Umbilical cord (tissue), 1 donor: ENCODE measurements at regions not wholly inside any gene's neighbourhood (a gene's known extent, or its start where the extent isn't known, plus 50 kb on each side); places are given as distances from the start of the nearest gene placed in this dataset.
"Not testable (repeated sequence)": the region's sequence is repeated elsewhere in the genome, so short reads cannot be mapped to it uniquely, and the experiment has no call there.

Source experiments
- DNase-seq: peaks from one replicate; pipeline ENCODE4 v3.0.0-alpha.2; 2015; ENCODE audit warnings: low spot score

- no peak for DNase-seq
Observed at GRCh38 chrX:114095789-114096188, 488.1 kb upstream of the HTR2C start.

- no peak for DNase-seq
Observed at GRCh38 chrX:114087543-114087942, 496.3 kb upstream of the HTR2C start.

GRCh38 chrX:114077773-114078172 lies 506.1 kb upstream of the HTR2C start:
- DNase-seq: no peak

DNA sequence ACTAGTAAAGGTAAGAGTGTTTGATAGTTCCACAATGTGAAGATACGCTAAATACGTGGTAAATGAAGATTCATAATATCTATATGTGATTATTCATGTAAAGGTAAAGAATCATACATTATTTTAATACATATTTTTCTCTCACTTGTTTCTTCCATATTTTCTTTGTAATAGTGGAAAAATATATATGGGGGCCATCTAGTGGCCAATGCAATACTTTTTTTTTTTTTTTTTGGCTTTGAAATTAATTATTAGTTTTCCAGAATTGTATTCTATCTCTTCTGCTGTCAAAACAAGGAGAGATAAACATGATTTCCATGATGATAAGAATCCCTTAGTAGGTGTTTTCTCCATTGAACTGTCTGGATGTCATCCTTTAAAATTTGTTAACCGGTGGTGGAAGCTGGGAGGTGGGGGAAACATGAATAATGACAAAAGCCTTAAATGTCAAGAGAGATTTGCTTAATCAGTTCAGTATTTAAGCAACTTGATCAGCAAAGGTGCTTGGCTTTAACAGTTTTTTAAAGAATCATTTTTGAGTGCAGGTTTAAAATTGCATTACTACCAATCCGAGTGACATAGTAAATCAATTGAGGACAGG lies 508.7 kb upstream of the HTR2C start:
- no peak for DNase-seq

GRCh38 chrX:114073926-114074325 lies 510.0 kb upstream of the HTR2C start:
- DNase-seq: no peak

GRCh38 chrX:114071412-114071811 lies 512.5 kb upstream of the HTR2C start:
- DNase-seq: no peak

- DNase-seq: no peak
Observed at GRCh38 chrX:114065577-114066223, 518.2 kb upstream of the HTR2C start.

DNA sequence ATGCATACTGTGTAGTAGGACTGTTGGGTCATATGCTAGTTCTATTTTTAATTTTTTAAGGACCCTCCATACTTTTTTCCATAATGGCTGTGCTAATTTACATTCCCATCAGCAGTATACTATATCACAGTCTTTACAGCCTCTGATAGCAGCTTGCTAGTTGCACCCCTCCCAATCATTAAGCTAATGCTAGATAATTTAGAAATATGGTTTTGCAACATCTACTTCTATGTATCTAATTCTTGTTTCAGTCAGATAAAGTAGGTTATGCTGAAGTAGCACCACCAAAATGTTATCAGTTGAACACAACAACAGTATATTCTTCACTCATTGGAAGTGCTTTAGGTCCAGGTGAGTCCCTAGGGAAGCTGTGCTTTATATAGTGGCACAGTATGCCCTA lies 522.7 kb upstream of the HTR2C start:
- no peak for DNase-seq

GRCh38 chrX:114058988-114059418 lies 524.9 kb upstream of the HTR2C start:
- no peak for DNase-seq

DNA sequence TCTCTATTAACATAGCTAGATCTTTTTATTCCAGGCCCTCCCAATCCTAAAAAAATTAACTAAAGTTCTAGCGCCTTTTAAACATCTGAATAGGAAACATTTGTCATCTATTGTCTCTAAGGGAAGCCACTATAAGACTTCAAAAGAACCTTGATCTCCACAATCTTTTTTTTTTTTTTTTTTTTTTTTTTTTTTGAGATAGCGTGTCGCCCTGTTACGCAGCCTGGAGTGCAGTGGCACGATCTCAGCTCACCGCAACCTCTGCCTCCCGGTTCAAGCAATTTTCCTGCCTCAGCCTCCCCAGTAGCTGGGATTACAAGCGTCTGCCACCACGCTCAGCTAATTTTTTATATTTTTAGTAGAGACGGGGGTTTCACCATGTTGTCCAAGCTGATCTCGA lies 526.5 kb upstream of the HTR2C start:
- DNase-seq: not testable (repeated sequence)

- no peak for DNase-seq
Observed at GRCh38 chrX:114051667-114052315, 532.1 kb upstream of the HTR2C start.

- DNase-seq: no peak
Observed at GRCh38 chrX:114050075-114050796, 533.6 kb upstream of the HTR2C start.

- DNase-seq: no peak
Observed at GRCh38 chrX:114049063-114049462, 534.8 kb upstream of the HTR2C start.

DNA sequence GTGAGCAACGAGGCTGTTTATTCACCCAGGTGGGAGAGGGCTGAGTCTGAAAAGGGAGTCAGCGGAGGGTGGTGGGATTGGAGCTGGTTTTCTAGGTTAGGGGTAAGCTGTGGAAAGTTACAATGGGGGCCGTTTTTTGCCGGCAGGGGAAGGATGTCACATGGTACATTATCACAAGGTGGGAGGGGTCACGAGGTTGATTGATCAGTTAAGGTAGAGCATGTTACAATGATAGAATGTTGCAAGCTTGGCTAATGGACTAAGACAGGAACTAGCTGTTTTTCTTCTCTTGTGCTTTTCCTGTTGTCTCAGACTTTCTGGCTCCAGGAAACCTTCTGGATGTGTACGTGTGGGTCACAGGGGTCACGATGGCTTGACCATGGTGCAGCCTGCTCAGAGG lies 536.3 kb upstream of the HTR2C start:
- no peak for DNase-seq

GRCh38 chrX:114046695-114047279 lies 537.1 kb upstream of the HTR2C start:
- DNase-seq: no peak

DNA sequence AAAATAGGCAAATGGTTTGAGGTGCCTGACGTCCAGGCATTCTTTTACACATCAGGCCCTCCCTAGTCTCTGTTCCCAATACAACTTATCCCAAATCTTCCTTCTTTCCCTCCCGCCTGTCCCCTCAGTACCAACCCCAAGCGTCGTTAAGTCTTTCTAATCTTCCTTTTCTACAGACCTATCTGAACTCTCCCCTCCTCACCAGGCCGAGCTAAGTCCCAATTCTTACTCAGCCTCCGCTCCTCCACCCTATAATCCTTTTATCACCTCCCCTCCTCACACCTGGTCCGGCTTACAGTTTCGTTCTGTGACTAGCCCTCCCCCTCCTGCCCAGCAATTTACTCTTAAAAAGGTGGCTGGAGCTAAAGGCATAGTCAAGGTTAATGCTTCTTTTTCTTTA lies 542.4 kb upstream of the HTR2C start:
- DNase-seq: not testable (repeated sequence)

GRCh38 chrX:114040661-114041269 lies 543.1 kb upstream of the HTR2C start:
- DNase-seq: not testable (repeated sequence)

DNA sequence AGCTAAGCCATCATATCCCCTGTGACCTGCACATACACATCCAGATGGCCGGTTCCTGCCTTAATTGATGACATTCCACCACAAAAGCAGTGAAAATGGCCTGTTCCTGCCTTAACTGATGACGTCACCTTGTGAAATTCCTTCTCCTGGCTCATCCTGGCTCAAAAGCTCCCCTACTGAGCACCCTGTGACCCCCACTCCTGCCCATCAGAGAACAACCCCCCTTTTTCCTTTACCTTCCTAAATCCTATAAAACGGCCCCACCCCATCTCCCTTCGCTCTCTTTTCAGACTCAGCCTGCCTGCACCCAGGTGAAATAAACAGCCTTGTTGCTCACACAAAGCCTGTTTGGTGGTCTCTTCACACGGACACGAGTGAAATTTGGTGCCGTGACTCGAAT lies 543.8 kb upstream of the HTR2C start:
- not testable (repeated sequence) for DNase-seq

- DNase-seq: no peak
Observed at GRCh38 chrX:114038358-114038757, 545.5 kb upstream of the HTR2C start.

GRCh38 chrX:114037515-114037914 lies 546.4 kb upstream of the HTR2C start:
- no peak for DNase-seq

- no peak for DNase-seq
Observed at GRCh38 chrX:114028907-114029662, 554.8 kb upstream of the HTR2C start.
